ENCODE measurements at regions not wholly inside any gene's neighbourhood (a gene's known extent, or its start where the extent isn't known, plus 50 kb on each side); places are given as distances from the start of the nearest gene placed in this dataset.

- TF ChIP-seq, protein P1, sequence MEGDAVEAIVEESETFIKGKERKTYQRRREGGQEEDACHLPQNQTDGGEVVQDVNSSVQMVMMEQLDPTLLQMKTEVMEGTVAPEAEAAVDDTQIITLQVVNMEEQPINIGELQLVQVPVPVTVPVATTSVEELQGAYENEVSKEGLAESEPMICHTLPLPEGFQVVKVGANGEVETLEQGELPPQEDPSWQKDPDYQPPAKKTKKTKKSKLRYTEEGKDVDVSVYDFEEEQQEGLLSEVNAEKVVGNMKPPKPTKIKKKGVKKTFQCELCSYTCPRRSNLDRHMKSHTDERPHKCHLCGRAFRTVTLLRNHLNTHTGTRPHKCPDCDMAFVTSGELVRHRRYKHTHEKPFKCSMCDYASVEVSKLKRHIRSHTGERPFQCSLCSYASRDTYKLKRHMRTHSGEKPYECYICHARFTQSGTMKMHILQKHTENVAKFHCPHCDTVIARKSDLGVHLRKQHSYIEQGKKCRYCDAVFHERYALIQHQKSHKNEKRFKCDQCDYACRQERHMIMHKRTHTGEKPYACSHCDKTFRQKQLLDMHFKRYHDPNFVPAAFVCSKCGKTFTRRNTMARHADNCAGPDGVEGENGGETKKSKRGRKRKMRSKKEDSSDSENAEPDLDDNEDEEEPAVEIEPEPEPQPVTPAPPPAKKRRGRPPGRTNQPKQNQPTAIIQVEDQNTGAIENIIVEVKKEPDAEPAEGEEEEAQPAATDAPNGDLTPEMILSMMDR (IDR thresholded peaks at IDR 0.05; ENCODE audit: low read length) = no peak
- TF ChIP-seq EZH2 (optimal IDR thresholded peaks at IDR 0.05; ENCODE audit: low read depth, low read length) (no peak), EZH2phosphoT487 (IDR thresholded peaks at IDR 0.05; ENCODE audit: low read length) (no peak)
Observed at GRCh38 chr13:76505437-76505836, 380.8 kb downstream of the KCTD12 start.

Measured in MM.1S (cell line).